MCF 10A (cell line): ENCODE measurements at regions not wholly inside any gene's neighbourhood (a gene's known extent, or its start where the extent isn't known, plus 50 kb on each side); places are given as distances from the start of the nearest gene placed in this dataset.

Source experiments
- BruUV-seq: library from RNA; stranded (reverse); fragments of 400-500 nt; replicated peaks from 2 replicates; lab custom pipeline; 2021; lab: Mats Ljungman, UMichigan
- CTCF ChIA-PET: fragments of 300-600 bp; sonication (Branson Sonifier 250); formaldehyde crosslinking; extraction: SDS; loops from one replicate; lab custom pipeline; 2021; ENCODE audit warnings: antibody characterized with exemption, inconsistent platforms; lab: Yijun Ruan, JAX
- POLR2A ChIA-PET: fragments of 300-600, 350-650 bp; sonication (Branson Sonifier 250); formaldehyde crosslinking; extraction: SDS; loops from one replicate; lab custom pipeline; 2020; ENCODE audit warnings: antibody characterized with exemption, inconsistent platforms; lab: Yijun Ruan, JAX
- DNase-seq: peaks from one replicate; pipeline ENCODE4 v3.0.0-alpha.2; 2018; ENCODE audit not compliant: unreplicated experiment
- H3K27ac Mint-ChIP-seq: one replicate; pipeline ENCODE4 v1.8.0; 2022; ENCODE audit warnings: mild to moderate bottlenecking, low read depth, mixed read lengths; ENCODE audit not compliant: unreplicated experiment
- H3K27me3 Mint-ChIP-seq: one replicate; pipeline ENCODE4 v1.8.0; 2022; ENCODE audit warnings: mixed read lengths; ENCODE audit not compliant: insufficient read depth, unreplicated experiment
- H3K36me3 Mint-ChIP-seq: one replicate; pipeline ENCODE4 v1.8.0; 2022; ENCODE audit warnings: mild to moderate bottlenecking, moderate library complexity, mixed read lengths; ENCODE audit not compliant: insufficient read depth, unreplicated experiment
- H3K4me1 Mint-ChIP-seq: one replicate; pipeline ENCODE4 v1.8.0; 2022; ENCODE audit warnings: mixed read lengths; ENCODE audit not compliant: insufficient read depth, unreplicated experiment
- H3K4me3 Mint-ChIP-seq: one replicate; pipeline ENCODE4 v1.8.0; 2022; ENCODE audit warnings: mild to moderate bottlenecking, moderate library complexity, mixed read lengths; ENCODE audit not compliant: unreplicated experiment
- H3K9me3 Mint-ChIP-seq: one replicate; pipeline ENCODE4 v1.8.0; 2022; ENCODE audit warnings: mixed read lengths; ENCODE audit not compliant: unreplicated experiment
- CTCF ChIP-seq: fragments of 200-600 bp; IDR thresholded peaks from one replicate; pipeline ENCODE4 v1.8.0; 2022; ENCODE audit warnings: antibody characterized with exemption, mild to moderate bottlenecking; ENCODE audit not compliant: unreplicated experiment
- intact Hi-C: fragments of 100-400 bp; cut with micrococcal nuclease; formaldehyde crosslinking; loops from 2 replicates; pipeline ENCODE4 v1.14.1; 2022

- no peak for TF ChIP-seq CTCF
- Mint-ChIP-seq H3K27me3 (no peaks in the 10 kb centered on the region), H3K9me3 (no peaks in the 10 kb centered on the region), H3K27ac (no peak overlapping the region), H3K36me3 (no peaks in the 10 kb centered on the region), H3K4me3 (no peak overlapping the region), H3K4me1 (peaks cover 14% of the 10 kb centered on the region)
- CTCF ChIA-PET, result interaction anchor here (1.5 kb wide), 1 partner anchor 97 kb away, joined by 4 read pairs; no protein-coding TSS in a partner anchor
- no TSS peak for BruUV-seq
- intact Hi-C loops, result no loop called here
- POLR2A ChIA-PET, result interaction anchor here (0.7 to 1.1 kb wide), 2 partner anchors 26 to 412 kb away, joined by 3 read pairs; no protein-coding TSS in a partner anchor
- DNase-seq, result no peak
These were observed 129.0 kb upstream of the SLC7A14 start for GRCh38 chr3:170714562-170715535.

GRCh38 chr3:170714122-170714521, 128.2 kb upstream of the SLC7A14 start:
- BruUV-seq, result no TSS peak
- Mint-ChIP-seq H3K36me3 (peaks cover 5% of the 10 kb centered on the region), H3K4me1 (peaks cover 19% of the 10 kb centered on the region), H3K27ac (no peak overlapping the region), H3K4me3 (no peak overlapping the region), H3K27me3 (no peaks in the 10 kb centered on the region), H3K9me3 (no peaks in the 10 kb centered on the region)
- ChIA-PET CTCF (interaction anchor here (0.6 to 1.5 kb wide), 3 partner anchors 97 to 369 kb away, joined by 3 to 4 read pairs (median 4); no protein-coding TSS in a partner anchor), POLR2A (interaction anchor here (0.7 to 1.1 kb wide), 2 partner anchors 25 to 412 kb away, joined by 3 read pairs; no protein-coding TSS in a partner anchor)
- intact Hi-C loops, result no loop called here
- TF ChIP-seq CTCF, result no peak
- DNase-seq, result no peak

GRCh38 chr3:170713653-170714052, 127.8 kb upstream of the SLC7A14 start:
- no peak overlapping the region for H3K4me3 Mint-ChIP-seq
- peaks cover 5% of the 10 kb centered on the region for H3K36me3 Mint-ChIP-seq
- DNase-seq, result no peak
- TF ChIP-seq CTCF, result no peak
- H3K27ac Mint-ChIP-seq, result no peak overlapping the region
- intact Hi-C loops, result no loop called here
- ChIA-PET CTCF (interaction anchor here (0.6 to 1.5 kb wide), 3 partner anchors 98 to 369 kb away, joined by 3 to 4 read pairs (median 4); no protein-coding TSS in a partner anchor), POLR2A (interaction anchor here (0.8 to 1.3 kb wide), 3 partner anchors 24 to 524 kb away, joined by 3 read pairs; no protein-coding TSS in a partner anchor)
- no peaks in the 10 kb centered on the region for H3K27me3 Mint-ChIP-seq
- BruUV-seq, result no TSS peak
- H3K9me3 Mint-ChIP-seq, result no peaks in the 10 kb centered on the region
- H3K4me1 Mint-ChIP-seq, result peaks cover 22% of the 10 kb centered on the region

- Mint-ChIP-seq H3K4me3 (no peak overlapping the region), H3K27me3 (no peaks in the 10 kb centered on the region), H3K4me1 (peaks cover 23% of the 10 kb centered on the region), H3K27ac (no peak overlapping the region), H3K36me3 (peaks cover 5% of the 10 kb centered on the region), H3K9me3 (no peaks in the 10 kb centered on the region)
- POLR2A ChIA-PET, result interaction anchor here (0.8 to 1.3 kb wide), 5 partner anchors 12 to 523 kb away, joined by 3 to 5 read pairs (median 3); no protein-coding TSS in a partner anchor
- intact Hi-C loops, result no loop called here
- no TSS peak for BruUV-seq
- no peak for DNase-seq
- no peak for TF ChIP-seq CTCF
- CTCF ChIA-PET, result no interaction called here
These were observed 126.9 kb upstream of the SLC7A14 start for GRCh38 chr3:170712798-170713197.
